GM10266 (cell line): ENCODE measurements at regions not wholly inside any gene's neighbourhood (a gene's known extent, or its start where the extent isn't known, plus 50 kb on each side); places are given as distances from the start of the nearest gene placed in this dataset.

Source experiments
- DNase-seq: peaks from one replicate; pipeline ENCODE4 v3.0.0; 2012; ENCODE audit errors: extremely low spot score
- CTCF ChIP-seq: IDR thresholded peaks from 2 replicates; pipeline ENCODE4 v1.5.1; 2012; ENCODE audit warnings: mild to moderate bottlenecking, low read depth; ENCODE audit not compliant: control insufficient read depth, insufficient read depth; ENCODE audit errors: missing control alignments

- TF ChIP-seq CTCF, result no peak
- DNase-seq, result no peak
Measured at GRCh38 chr18:11288401-11288800, 139.0 kb upstream of the PIEZO2 start.

GRCh38 chr18:11286431-11286830 lies 137.1 kb upstream of the PIEZO2 start:
- no peak for DNase-seq
- TF ChIP-seq CTCF, result no peak

GRCh38 chr18:11284811-11285210 lies 135.4 kb upstream of the PIEZO2 start:
- no peak for DNase-seq
- TF ChIP-seq CTCF, result no peak

- no peak for DNase-seq
- no peak for TF ChIP-seq CTCF
Measured at GRCh38 chr18:11284349-11284748, 135.0 kb upstream of the PIEZO2 start.

- no peak for TF ChIP-seq CTCF
- DNase-seq, result no peak
Measured at GRCh38 chr18:11283479-11284161, 134.3 kb upstream of the PIEZO2 start.

GRCh38 chr18:11279461-11279860 lies 130.1 kb upstream of the PIEZO2 start:
- no peak for TF ChIP-seq CTCF
- no peak for DNase-seq

GRCh38 chr18:11276678-11277077 lies 127.3 kb upstream of the PIEZO2 start:
- no peak for TF ChIP-seq CTCF
- no peak for DNase-seq
